IMR-90 (cell line): ENCODE measurements at regions not wholly inside any gene's neighbourhood (a gene's known extent, or its start where the extent isn't known, plus 50 kb on each side); places are given as distances from the start of the nearest gene placed in this dataset.

Experiments
- ATAC-seq: fragments of 200-7000 bp; cut with Tn5 transposase; 2 replicates; pipeline ENCODE4 v1.9.1; 2020; ENCODE audit warnings: low read depth, mild to moderate bottlenecking, moderate library complexity
- BruUV-seq: library from RNA; stranded (reverse); fragments of 400-500 nt; replicated peaks from 2 replicates; lab custom pipeline; 2021; lab: Mats Ljungman, UMichigan
- CTCF ChIA-PET: fragments of 300-600 bp; formaldehyde crosslinking; extraction: SDS; loops from one replicate; lab custom pipeline; 2021; ENCODE audit warnings: antibody characterized with exemption; lab: Yijun Ruan, JAX
- POLR2A ChIA-PET: fragments of 300-600 bp; sonication (Branson Sonifier 250); formaldehyde crosslinking; loops from one replicate; lab custom pipeline; 2022; ENCODE audit warnings: antibody characterized with exemption; ENCODE audit not compliant: unreplicated experiment; lab: Charles Lee
- DNase-seq: peaks from one replicate; pipeline ENCODE4 v3.0.0; 2013
- H2AFZ ChIP-seq: replicated peaks from 2 replicates; pipeline ENCODE3; 2013; ENCODE audit warnings: low read length, mild to moderate bottlenecking; ENCODE audit not compliant: poor library complexity
- H2AK5ac ChIP-seq: 2 replicates; pipeline ENCODE4 v1.6.1; 2013; ENCODE audit warnings: low read depth, low read length, inconsistent platforms
- H2AK9ac ChIP-seq: replicated peaks from 2 replicates; pipeline ENCODE3; 2013; ENCODE audit warnings: mild to moderate bottlenecking, low read depth, low read length, moderate library complexity; ENCODE audit not compliant: poor library complexity
- H2BK120ac ChIP-seq: 2 replicates; pipeline ENCODE4 v1.6.1; 2013; ENCODE audit warnings: low read depth, low read length, inconsistent platforms
- H2BK15ac ChIP-seq: 3 replicates; pipeline ENCODE4 v1.6.1; 2013; ENCODE audit warnings: low read depth, low read length, inconsistent platforms
- H2BK20ac ChIP-seq: 2 replicates; pipeline ENCODE4 v1.6.1; 2013; ENCODE audit warnings: low read depth, mild to moderate bottlenecking, inconsistent platforms, low read length, moderate library complexity
- H2BK5ac ChIP-seq: 2 replicates; pipeline ENCODE4 v1.6.1; 2013; ENCODE audit warnings: mild to moderate bottlenecking, low read depth, low read length, inconsistent platforms; ENCODE audit not compliant: poor library complexity, severe bottlenecking
- H3K14ac ChIP-seq: replicated peaks from 2 replicates; pipeline ENCODE4 v1.6.1; 2013; ENCODE audit warnings: low read depth, low read length, inconsistent platforms
- H3K18ac ChIP-seq: 2 replicates; pipeline ENCODE4 v1.6.1; 2013; ENCODE audit warnings: low read depth, low read length, control low read depth
- H3K23ac ChIP-seq: 2 replicates; pipeline ENCODE4 v1.6.1; 2013; ENCODE audit warnings: low read depth, low read length, inconsistent platforms
- H3K27ac ChIP-seq: 2 replicates; pipeline ENCODE4 v1.5.1; 2013; ENCODE audit warnings: mild to moderate bottlenecking, control low read depth, low read length; ENCODE audit not compliant: insufficient read depth
- H3K27me3 ChIP-seq: 2 replicates; pipeline ENCODE4 v1.6.1; 2013; ENCODE audit warnings: low read length; ENCODE audit not compliant: control insufficient read depth, insufficient read depth
- H3K36me3 ChIP-seq: 2 replicates; pipeline ENCODE4 v1.6.1; 2013; ENCODE audit warnings: low read length, mixed read lengths; ENCODE audit not compliant: control insufficient read depth, insufficient read depth
- H3K4ac ChIP-seq: 2 replicates; pipeline ENCODE4 v1.6.1; 2013; ENCODE audit warnings: low read depth, low read length, inconsistent platforms
- H3K4me1 ChIP-seq: 2 replicates; pipeline ENCODE4 v1.6.1; 2013; ENCODE audit warnings: low read length, mixed read lengths; ENCODE audit not compliant: control insufficient read depth, insufficient read depth
- H3K4me2 ChIP-seq: 2 replicates; pipeline ENCODE4 v1.6.1; 2013; ENCODE audit warnings: low read depth, mild to moderate bottlenecking, control low read depth, low read length, moderate library complexity
- H3K4me3 ChIP-seq: 2 replicates; pipeline ENCODE4 v1.5.1; 2013; ENCODE audit warnings: low read depth, mild to moderate bottlenecking, control low read depth, low read length, moderate library complexity; ENCODE audit not compliant: insufficient read depth
- H3K56ac ChIP-seq: 2 replicates; pipeline ENCODE4 v1.6.1; 2013; ENCODE audit warnings: low read length, inconsistent platforms; ENCODE audit not compliant: insufficient read depth; ENCODE audit errors: extremely low read depth
- H3K79me1 ChIP-seq, 2 experiments: 2 replicates each; pipeline ENCODE4 v1.6.1; 2013; ENCODE audit warnings: low read length in 2 of 2, inconsistent platforms in 1 of 2, low read depth in 1 of 2
- H3K9ac ChIP-seq: 2 replicates; pipeline ENCODE4 v1.6.1; 2013; ENCODE audit warnings: low read depth, low read length, control low read depth
- H3K9me1 ChIP-seq: 2 replicates; pipeline ENCODE4 v1.6.1; 2013; ENCODE audit warnings: low read length, inconsistent platforms; ENCODE audit not compliant: insufficient read depth
- H3K9me3 ChIP-seq: 2 replicates; pipeline ENCODE4 v1.6.1; 2013; ENCODE audit warnings: low read length; ENCODE audit not compliant: control insufficient read depth, insufficient read depth
- H4K20me1 ChIP-seq: 2 replicates; pipeline ENCODE4 v1.6.1; 2013; ENCODE audit warnings: low read length, inconsistent platforms; ENCODE audit not compliant: insufficient read depth
- H4K5ac ChIP-seq: 2 replicates; pipeline ENCODE4 v1.6.1; 2013; ENCODE audit warnings: mild to moderate bottlenecking, low read depth, low read length, control low read depth
- H4K8ac ChIP-seq, 2 experiments: 2 replicates each; pipeline ENCODE4 v1.6.1; 2013; ENCODE audit warnings: low read depth in 2 of 2, low read length in 2 of 2, control low read depth in 1 of 2, inconsistent platforms in 1 of 2
- H4K91ac ChIP-seq: 2 replicates; pipeline ENCODE4 v1.6.1; 2013; ENCODE audit warnings: low read depth, low read length, inconsistent platforms; ENCODE audit not compliant: insufficient read depth
- BHLHE40 ChIP-seq: fragments of 150-350 bp; IDR thresholded peaks from 2 replicates; pipeline ENCODE4 v1.6.1; 2016; ENCODE audit warnings: mild to moderate bottlenecking, low read depth, low read length
- CEBPB ChIP-seq: IDR thresholded peaks from 2 replicates; pipeline ENCODE4 v1.6.1; 2012; ENCODE audit warnings: low read depth, low read length, improper control_type of control experiment
- FOS ChIP-seq: fragments of 150-350 bp; IDR thresholded peaks from 2 replicates; pipeline ENCODE4 v1.6.1; 2016; ENCODE audit warnings: low read depth, low read length
- MXI1 ChIP-seq: IDR thresholded peaks from 2 replicates; pipeline ENCODE4 v1.6.1; 2012; ENCODE audit warnings: low read depth, mild to moderate bottlenecking, low read length, moderate library complexity, borderline replicate concordance
- POLR2A ChIP-seq: IDR thresholded peaks from 2 replicates; pipeline ENCODE4 v1.6.1; 2012; ENCODE audit warnings: mild to moderate bottlenecking, low read depth, low read length
- RFX5 ChIP-seq: IDR thresholded peaks from 2 replicates; pipeline ENCODE4 v1.8.0; 2012; ENCODE audit warnings: low read depth, mild to moderate bottlenecking, low read length, moderate library complexity
- SMC3 ChIP-seq: fragments of 150-350 bp; IDR thresholded peaks from 2 replicates; pipeline ENCODE4 v1.6.1; 2016; ENCODE audit warnings: low read depth, mild to moderate bottlenecking, antibody characterized with exemption, low read length, moderate library complexity
- WGBS, 2 experiments: methylation state at CpG; one replicate each; pipeline versions ENCODE4 v1.1.5 to v1.1.7; 2013; ENCODE audit warnings: missing lambda C conversion rate in 2 of 2; ENCODE audit not compliant: insufficient read length in 1 of 2; ENCODE audit errors: extremely low coverage in 2 of 2; 5-methylcytosine and 5-hydroxymethylcytosine counted together
- dilution Hi-C: fragments of 300-500 bp; cut with HindIII; formaldehyde crosslinking; loops from one replicate; pipeline ENCODE4 v1.14.3; 2018; ENCODE audit warnings: low sequenced_read_pairs; ENCODE audit not compliant: unreplicated experiment
- in situ Hi-C: fragments of 300-500 bp; cut with MboI; formaldehyde crosslinking; loops from 3 replicates; pipeline ENCODE4 v1.14.3; 2019; ENCODE audit warnings: low sequenced_read_pairs, inconsistent platforms, mixed read lengths
- intact Hi-C: fragments of 100-400 bp; cut with micrococcal nuclease; formaldehyde crosslinking; loops from 2 replicates; pipeline ENCODE4 v1.10.0; 2022
- TF ChIP-seq, protein P1 (sequence below): fragments of 150-350 bp; IDR thresholded peaks from 2 replicates; pipeline ENCODE4 v1.6.1; 2016; ENCODE audit warnings: low read depth, mild to moderate bottlenecking, low read length, moderate library complexity, borderline replicate concordance
- TF ChIP-seq, protein P2 (sequence below): conservative IDR thresholded peaks from 2 replicates; pipeline ENCODE4 v1.5.1; 2012; ENCODE audit warnings: mild to moderate bottlenecking, low read depth, low read length, improper control_type of control experiment
- TF ChIP-seq, protein P3 (sequence below): fragments of 150-350 bp; IDR thresholded peaks from 2 replicates; pipeline ENCODE4 v1.6.1; 2017; ENCODE audit warnings: mild to moderate bottlenecking, antibody characterized with exemption, low read length, low read depth

DNA sequence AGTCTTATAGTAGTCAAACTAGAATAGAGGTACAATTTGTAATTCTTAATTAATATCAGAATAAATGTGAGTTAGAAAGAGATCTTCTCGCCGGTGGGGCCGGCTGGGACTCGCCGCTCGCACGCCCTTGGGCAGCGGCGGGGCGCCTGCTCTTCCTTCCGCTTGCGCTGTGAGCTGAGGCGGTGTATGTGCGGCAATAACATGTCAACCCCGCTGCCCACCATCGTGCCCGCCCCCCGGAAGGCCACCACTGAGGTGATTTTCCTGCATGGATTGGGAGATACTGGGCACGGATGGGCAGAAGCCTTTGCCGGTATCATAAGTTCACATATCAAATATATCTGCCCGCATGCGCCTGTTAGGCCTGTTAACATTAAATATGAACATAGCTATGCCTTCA lies 123.7 kb upstream of the OGFRL1 start:
- no CpG with 5 or more reads among the region's 22 CpGs for WGBS, 2 experiments
- Histone ChIP-seq H3K14ac (no peak overlapping the region), H3K9me3 (no peaks in the 10 kb centered on the region), H4K20me1 (no peaks in the 10 kb centered on the region), H3K27me3 (peaks cover 3% of the 10 kb centered on the region; the same call in 1 of the 2 replicates), H2AFZ (no peak overlapping the region), H3K4me3 (no peak overlapping the region), H2BK15ac (no peak overlapping the region), H2BK20ac (no peak overlapping the region), H3K79me1 (no peaks in the 10 kb centered on the region), H3K4me1 (no peaks in the 10 kb centered on the region), H3K27ac (no peak overlapping the region), H2BK120ac (no peak overlapping the region), H3K4me2 (no peak overlapping the region), H3K36me3 (no peaks in the 10 kb centered on the region), H4K8ac (no peak overlapping the region), H3K9ac (no peak overlapping the region), H4K91ac (no peak overlapping the region), H3K4ac (no peak overlapping the region), H3K18ac (no peak overlapping the region), H2AK9ac (no peak overlapping the region), H3K9me1 (no peaks in the 10 kb centered on the region), H3K56ac (no peak overlapping the region), H2BK5ac (no peak overlapping the region), H4K5ac (no peak overlapping the region), H2AK5ac (no peak overlapping the region), H3K23ac (no peak overlapping the region)
- no TSS peak for BruUV-seq
- dilution Hi-C loops (no loop called here), intact Hi-C loops (no loop called here), in situ Hi-C loops (no loop called here)
- ChIA-PET CTCF (interaction anchor here (1.2 kb wide), 1 partner anchor 14 kb away, joined by 3 read pairs; no protein-coding TSS in a partner anchor), POLR2A (no interaction called here)
- TF ChIP-seq SMC3 (no peak), BHLHE40 (no peak), RFX5 (no peak), CEBPB (no peak), POLR2A (no peak), FOS (no peak), MXI1 (no peak)
- TF ChIP-seq, protein P1, sequence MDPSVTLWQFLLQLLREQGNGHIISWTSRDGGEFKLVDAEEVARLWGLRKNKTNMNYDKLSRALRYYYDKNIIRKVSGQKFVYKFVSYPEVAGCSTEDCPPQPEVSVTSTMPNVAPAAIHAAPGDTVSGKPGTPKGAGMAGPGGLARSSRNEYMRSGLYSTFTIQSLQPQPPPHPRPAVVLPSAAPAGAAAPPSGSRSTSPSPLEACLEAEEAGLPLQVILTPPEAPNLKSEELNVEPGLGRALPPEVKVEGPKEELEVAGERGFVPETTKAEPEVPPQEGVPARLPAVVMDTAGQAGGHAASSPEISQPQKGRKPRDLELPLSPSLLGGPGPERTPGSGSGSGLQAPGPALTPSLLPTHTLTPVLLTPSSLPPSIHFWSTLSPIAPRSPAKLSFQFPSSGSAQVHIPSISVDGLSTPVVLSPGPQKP = no peak
- TF ChIP-seq, protein P2, sequence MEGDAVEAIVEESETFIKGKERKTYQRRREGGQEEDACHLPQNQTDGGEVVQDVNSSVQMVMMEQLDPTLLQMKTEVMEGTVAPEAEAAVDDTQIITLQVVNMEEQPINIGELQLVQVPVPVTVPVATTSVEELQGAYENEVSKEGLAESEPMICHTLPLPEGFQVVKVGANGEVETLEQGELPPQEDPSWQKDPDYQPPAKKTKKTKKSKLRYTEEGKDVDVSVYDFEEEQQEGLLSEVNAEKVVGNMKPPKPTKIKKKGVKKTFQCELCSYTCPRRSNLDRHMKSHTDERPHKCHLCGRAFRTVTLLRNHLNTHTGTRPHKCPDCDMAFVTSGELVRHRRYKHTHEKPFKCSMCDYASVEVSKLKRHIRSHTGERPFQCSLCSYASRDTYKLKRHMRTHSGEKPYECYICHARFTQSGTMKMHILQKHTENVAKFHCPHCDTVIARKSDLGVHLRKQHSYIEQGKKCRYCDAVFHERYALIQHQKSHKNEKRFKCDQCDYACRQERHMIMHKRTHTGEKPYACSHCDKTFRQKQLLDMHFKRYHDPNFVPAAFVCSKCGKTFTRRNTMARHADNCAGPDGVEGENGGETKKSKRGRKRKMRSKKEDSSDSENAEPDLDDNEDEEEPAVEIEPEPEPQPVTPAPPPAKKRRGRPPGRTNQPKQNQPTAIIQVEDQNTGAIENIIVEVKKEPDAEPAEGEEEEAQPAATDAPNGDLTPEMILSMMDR = no peak
- TF ChIP-seq, protein P3, sequence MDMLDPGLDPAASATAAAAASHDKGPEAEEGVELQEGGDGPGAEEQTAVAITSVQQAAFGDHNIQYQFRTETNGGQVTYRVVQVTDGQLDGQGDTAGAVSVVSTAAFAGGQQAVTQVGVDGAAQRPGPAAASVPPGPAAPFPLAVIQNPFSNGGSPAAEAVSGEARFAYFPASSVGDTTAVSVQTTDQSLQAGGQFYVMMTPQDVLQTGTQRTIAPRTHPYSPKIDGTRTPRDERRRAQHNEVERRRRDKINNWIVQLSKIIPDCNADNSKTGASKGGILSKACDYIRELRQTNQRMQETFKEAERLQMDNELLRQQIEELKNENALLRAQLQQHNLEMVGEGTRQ = no peak
- DNase-seq = no peak
- no peak for ATAC-seq
